Ureter (tissue), 1 donor: ENCODE measurements at regions not wholly inside any gene's neighbourhood (a gene's known extent, or its start where the extent isn't known, plus 50 kb on each side); places are given as distances from the start of the nearest gene placed in this dataset.

ENCODE experiments used
- DNase-seq: peaks from one replicate; pipeline ENCODE4 v3.0.0-alpha.2; 2020; ENCODE audit warnings: low spot score
- donor health status: DM: yes; HTN: yes; CAD: no.

- DNase-seq, result no peak
Observed at GRCh38 chr4:65917486-65917885, 247.2 kb upstream of the EPHA5 start.

GRCh38 chr4:65911720-65912119 is 241.4 kb upstream of the EPHA5 start:
- DNase-seq, result no peak

GRCh38 chr4:65893957-65894755 is 223.9 kb upstream of the EPHA5 start:
- no peak for DNase-seq

GRCh38 chr4:65893271-65893670 is 223.0 kb upstream of the EPHA5 start:
- DNase-seq, result no peak

- no peak for DNase-seq
Observed at GRCh38 chr4:65880594-65880993, 210.3 kb upstream of the EPHA5 start.

- no peak for DNase-seq
Observed at GRCh38 chr4:65868096-65868824, 198.0 kb upstream of the EPHA5 start.

- DNase-seq, result no peak
Observed at GRCh38 chr4:65865489-65865888, 195.2 kb upstream of the EPHA5 start.

- no peak for DNase-seq
Observed at GRCh38 chr4:65861993-65862392, 191.7 kb upstream of the EPHA5 start.

- no peak for DNase-seq
Observed at GRCh38 chr4:65845199-65845773, 175.0 kb upstream of the EPHA5 start.

GRCh38 chr4:65839164-65839931 is 169.1 kb upstream of the EPHA5 start:
- DNase-seq, result no peak

- no peak for DNase-seq
Observed at GRCh38 chr4:65834707-65835106, 164.4 kb upstream of the EPHA5 start.

GRCh38 chr4:65831828-65832227 is 161.5 kb upstream of the EPHA5 start:
- no peak for DNase-seq

- DNase-seq, result no peak
Observed at GRCh38 chr4:65825116-65825753, 154.9 kb upstream of the EPHA5 start.

GRCh38 chr4:65819192-65819591 is 148.9 kb upstream of the EPHA5 start:
- DNase-seq, result no peak

- DNase-seq, result no peak
Observed at GRCh38 chr4:65805936-65806335, 135.6 kb upstream of the EPHA5 start.

GRCh38 chr4:65799513-65799912 is 129.2 kb upstream of the EPHA5 start:
- no peak for DNase-seq

- no peak for DNase-seq
Observed at GRCh38 chr4:65798498-65799127, 128.3 kb upstream of the EPHA5 start.

GRCh38 chr4:65791812-65792308 is 121.6 kb upstream of the EPHA5 start:
- no peak for DNase-seq

GRCh38 chr4:65791111-65791811 is 121.0 kb upstream of the EPHA5 start:
- DNase-seq, result no peak

GRCh38 chr4:65789805-65790204 is 119.5 kb upstream of the EPHA5 start:
- DNase-seq, result no peak
